NCI-H69 (cell line): ENCODE measurements at regions not wholly inside any gene's neighbourhood (a gene's known extent, or its start where the extent isn't known, plus 50 kb on each side); places are given as distances from the start of the nearest gene placed in this dataset.

Experiments
- DNase-seq: peaks from one replicate; lab custom pipeline; 2025; lab: John Stamatoyannopoulos, UW

GRCh38 chr15:29556380-29556779 is 265.9 kb downstream of the TJP1 start:
- DNase-seq, result no peak

GRCh38 chr15:29554531-29554930 is 267.7 kb downstream of the TJP1 start:
- no peak for DNase-seq

- DNase-seq, result peak; percentile 41
Observed at GRCh38 chr15:29550834-29551465, 271.3 kb downstream of the TJP1 start.

GRCh38 chr15:29548006-29548405 is 274.3 kb downstream of the TJP1 start:
- DNase-seq, result no peak

- peak; percentile 21 for DNase-seq
Observed at GRCh38 chr15:29544513-29545128, 275.0 kb upstream of the NSMCE3 start.

GRCh38 chr15:29542994-29543393 is 273.4 kb upstream of the NSMCE3 start:
- DNase-seq, result peak; percentile 90

- no peak for DNase-seq
Observed at GRCh38 chr15:29541309-29541708, 271.7 kb upstream of the NSMCE3 start.

GRCh38 chr15:29540479-29540878 is 270.9 kb upstream of the NSMCE3 start:
- DNase-seq, result no peak

GRCh38 chr15:29539736-29540135 is 270.1 kb upstream of the NSMCE3 start:
- no peak for DNase-seq

- peak; percentile 40 for DNase-seq
Observed at GRCh38 chr15:29538044-29538443, 268.4 kb upstream of the NSMCE3 start.

- DNase-seq, result no peak
Observed at GRCh38 chr15:29535952-29536351, 266.3 kb upstream of the NSMCE3 start.

- no peak for DNase-seq
Observed at GRCh38 chr15:29534378-29534777, 264.8 kb upstream of the NSMCE3 start.

GRCh38 chr15:29533647-29534046 is 264.0 kb upstream of the NSMCE3 start:
- no peak for DNase-seq

- DNase-seq, result peak; percentile 41
Observed at GRCh38 chr15:29532296-29532695, 262.7 kb upstream of the NSMCE3 start.

- DNase-seq, result no peak
Observed at GRCh38 chr15:29530966-29531365, 261.3 kb upstream of the NSMCE3 start.

GRCh38 chr15:29529043-29529442 is 259.4 kb upstream of the NSMCE3 start:
- DNase-seq, result no peak

GRCh38 chr15:29528276-29528675 is 258.7 kb upstream of the NSMCE3 start:
- peak; percentile 37 for DNase-seq

- no peak for DNase-seq
Observed at GRCh38 chr15:29526802-29527201, 257.2 kb upstream of the NSMCE3 start.

GRCh38 chr15:29522373-29523276 is 253.0 kb upstream of the NSMCE3 start:
- DNase-seq, result peak; percentile 95

GRCh38 chr15:29518442-29518841 is 248.8 kb upstream of the NSMCE3 start:
- DNase-seq, result no peak

GRCh38 chr15:29517829-29518228 is 248.2 kb upstream of the NSMCE3 start:
- no peak for DNase-seq

- DNase-seq, result no peak
Observed at GRCh38 chr15:29516929-29517328, 247.3 kb upstream of the NSMCE3 start.

- DNase-seq, result no peak
Observed at GRCh38 chr15:29514926-29515325, 245.3 kb upstream of the NSMCE3 start.
